ENCODE measurements at regions not wholly inside any gene's neighbourhood (a gene's known extent, or its start where the extent isn't known, plus 50 kb on each side); places are given as distances from the start of the nearest gene placed in this dataset.
A peak's percentile ranks its signal among the peaks of the same experiment; 100 is the strongest.
"Not testable (repeated sequence)": the region's sequence is repeated elsewhere in the genome, so short reads cannot be mapped to it uniquely, and the experiment has no call there.

DNA sequence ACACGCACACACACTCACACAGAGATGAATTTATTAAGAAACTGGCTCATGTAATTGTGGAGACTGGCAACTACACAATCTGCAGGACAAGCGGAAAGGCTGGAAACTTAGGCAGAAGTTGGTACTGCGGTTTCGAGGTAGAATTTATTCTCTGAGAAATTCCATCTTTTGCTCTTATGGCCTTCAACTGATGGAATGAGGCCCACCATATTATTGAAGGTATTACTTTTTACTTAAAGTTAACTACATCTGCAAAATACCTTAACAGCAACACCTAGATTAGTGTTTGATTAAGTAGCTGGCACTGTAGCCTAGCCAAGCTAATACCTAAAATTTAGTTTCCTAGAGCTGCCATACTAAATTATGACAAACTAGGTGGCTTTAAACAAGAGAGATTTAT, 384.0 kb upstream of the UBE2E3 start:
- no peak for DNase-seq (ENCODE audit: low read depth in 2 of 2)
- no peak overlapping the region for H3K4me3 ChIP-seq (replicated peaks in 1 of 2; ENCODE audit: low read depth in 2 of 2, low read length in 2 of 2)
- TF ChIP-seq, protein P1, sequence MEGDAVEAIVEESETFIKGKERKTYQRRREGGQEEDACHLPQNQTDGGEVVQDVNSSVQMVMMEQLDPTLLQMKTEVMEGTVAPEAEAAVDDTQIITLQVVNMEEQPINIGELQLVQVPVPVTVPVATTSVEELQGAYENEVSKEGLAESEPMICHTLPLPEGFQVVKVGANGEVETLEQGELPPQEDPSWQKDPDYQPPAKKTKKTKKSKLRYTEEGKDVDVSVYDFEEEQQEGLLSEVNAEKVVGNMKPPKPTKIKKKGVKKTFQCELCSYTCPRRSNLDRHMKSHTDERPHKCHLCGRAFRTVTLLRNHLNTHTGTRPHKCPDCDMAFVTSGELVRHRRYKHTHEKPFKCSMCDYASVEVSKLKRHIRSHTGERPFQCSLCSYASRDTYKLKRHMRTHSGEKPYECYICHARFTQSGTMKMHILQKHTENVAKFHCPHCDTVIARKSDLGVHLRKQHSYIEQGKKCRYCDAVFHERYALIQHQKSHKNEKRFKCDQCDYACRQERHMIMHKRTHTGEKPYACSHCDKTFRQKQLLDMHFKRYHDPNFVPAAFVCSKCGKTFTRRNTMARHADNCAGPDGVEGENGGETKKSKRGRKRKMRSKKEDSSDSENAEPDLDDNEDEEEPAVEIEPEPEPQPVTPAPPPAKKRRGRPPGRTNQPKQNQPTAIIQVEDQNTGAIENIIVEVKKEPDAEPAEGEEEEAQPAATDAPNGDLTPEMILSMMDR (IDR thresholded peaks at IDR 0.05; ENCODE audit: low read depth, low read length): no peak

DNA sequence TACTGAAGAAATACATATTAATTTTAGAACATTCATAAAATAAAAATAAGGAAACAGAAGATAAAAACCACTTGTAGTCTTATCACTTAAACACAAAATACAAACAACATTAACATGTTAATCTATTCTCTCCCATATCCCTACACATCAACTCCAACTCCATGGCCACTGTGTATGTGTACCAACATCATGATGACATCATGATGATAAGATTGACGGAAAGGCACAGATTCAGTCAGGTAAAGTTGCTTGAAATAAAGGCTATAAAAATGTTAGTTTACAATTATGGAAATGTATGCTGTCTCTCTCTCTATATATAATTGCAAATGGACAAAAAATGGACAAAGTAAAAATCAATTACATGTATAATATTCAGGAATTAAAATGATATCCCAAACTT, 388.5 kb upstream of the UBE2E3 start:
- TF ChIP-seq, protein P1 (IDR thresholded peaks at IDR 0.05; ENCODE audit: low read depth, low read length): no peak
- DNase-seq (ENCODE audit: low read depth in 2 of 2): no peak
- no peak overlapping the region for H3K4me3 ChIP-seq (replicated peaks in 1 of 2; ENCODE audit: low read depth in 2 of 2, low read length in 2 of 2)

DNA sequence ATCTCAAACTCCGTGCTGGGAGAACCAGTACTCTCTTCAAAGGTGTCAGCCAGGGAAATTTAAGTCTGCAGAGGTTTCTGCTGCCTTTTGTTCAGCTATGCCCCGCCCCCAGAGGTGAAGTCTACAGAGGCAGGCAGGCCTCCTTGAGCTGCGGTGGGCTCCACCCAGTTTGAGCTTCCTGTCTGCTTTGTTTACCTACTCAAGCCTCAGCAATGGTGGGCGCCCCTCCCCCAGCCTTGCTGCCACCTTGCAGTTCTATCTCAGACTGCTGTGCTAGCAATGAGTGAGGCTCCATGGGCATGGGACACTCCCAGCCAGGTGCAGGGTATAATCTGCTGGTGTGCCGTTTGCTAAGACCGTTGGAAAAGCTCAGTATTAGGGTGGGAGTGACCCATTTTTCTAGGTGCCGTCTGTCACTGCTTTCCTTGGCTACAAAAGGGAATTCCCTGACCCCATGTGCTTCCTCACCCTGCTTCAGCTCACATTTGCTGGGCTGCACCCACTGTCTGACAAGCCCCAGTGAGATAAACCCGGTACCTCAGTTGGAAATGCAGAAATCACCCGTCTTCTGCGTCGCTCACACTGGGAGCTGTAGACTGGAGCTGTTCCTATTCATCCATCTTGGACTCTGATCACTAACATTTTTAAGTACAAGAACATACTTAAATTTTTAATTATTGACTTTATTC, 389.2 kb upstream of the UBE2E3 start:
- H3K4me3 ChIP-seq (replicated peaks in 1 of 2; ENCODE audit: low read depth in 2 of 2, low read length in 2 of 2); DNase-seq (ENCODE audit: low read depth in 2 of 2): not testable (repeated sequence)

DNA sequence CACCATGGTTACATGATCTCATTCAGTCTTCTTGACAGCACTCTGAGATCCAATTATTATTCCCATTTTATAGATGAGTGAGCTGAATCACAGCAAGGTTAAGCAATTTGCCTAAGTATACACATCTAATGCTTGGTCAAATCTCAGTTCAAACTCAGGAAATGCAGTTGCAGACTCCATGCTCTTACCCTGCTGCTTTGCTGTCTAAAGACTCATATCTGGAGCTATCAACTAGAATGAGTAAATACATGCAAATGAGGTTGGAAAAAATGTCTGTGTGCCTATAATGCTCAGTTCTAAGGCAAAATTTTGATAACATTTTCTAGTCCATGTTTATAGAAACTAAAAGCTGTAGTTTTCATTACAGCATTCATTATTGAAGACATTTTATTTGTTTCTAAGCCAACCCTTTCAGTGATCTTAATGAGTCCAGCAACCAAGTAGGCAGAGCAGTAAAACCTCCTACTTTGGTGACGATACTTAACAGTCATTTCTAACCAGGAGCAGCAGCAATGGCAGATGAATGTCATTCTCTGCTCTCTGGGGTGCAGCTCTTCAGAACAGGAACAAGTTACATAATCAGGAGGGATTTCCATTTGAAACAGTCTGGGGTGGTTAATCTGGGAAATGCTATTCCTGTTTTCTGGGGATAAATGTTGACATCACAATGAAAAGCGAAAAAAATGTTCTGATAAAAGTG, 396.8 kb upstream of the UBE2E3 start:
- no peak overlapping the region for H3K4me3 ChIP-seq (replicated peaks in 1 of 2; ENCODE audit: low read depth in 2 of 2, low read length in 2 of 2)
- DNase-seq (ENCODE audit: low read depth in 2 of 2): no peak
- TF ChIP-seq, protein P1 (IDR thresholded peaks at IDR 0.05; ENCODE audit: low read depth, low read length): no peak

DNA sequence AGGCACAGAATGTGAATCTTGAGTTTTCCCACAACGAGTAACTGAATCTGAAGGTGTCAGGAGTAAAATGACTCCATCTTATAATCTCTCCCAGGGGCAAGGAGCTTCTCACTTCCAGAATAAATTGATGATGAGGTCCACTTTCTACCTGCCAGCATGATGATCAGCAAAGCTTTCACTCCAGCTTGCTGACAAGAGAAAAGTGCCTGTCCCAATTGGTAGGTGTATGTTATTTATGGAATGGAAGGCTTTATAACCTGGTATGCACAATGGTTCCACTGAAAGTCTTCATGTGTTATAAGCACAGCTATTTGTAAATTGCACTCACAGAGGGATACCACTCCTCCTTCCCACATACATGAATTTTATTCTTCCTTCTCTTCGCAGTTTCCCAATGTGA, 401.0 kb upstream of the UBE2E3 start:
- TF ChIP-seq, protein P1 (IDR thresholded peaks at IDR 0.05; ENCODE audit: low read depth, low read length): no peak
- no peak for DNase-seq (ENCODE audit: low read depth in 2 of 2)

DNA sequence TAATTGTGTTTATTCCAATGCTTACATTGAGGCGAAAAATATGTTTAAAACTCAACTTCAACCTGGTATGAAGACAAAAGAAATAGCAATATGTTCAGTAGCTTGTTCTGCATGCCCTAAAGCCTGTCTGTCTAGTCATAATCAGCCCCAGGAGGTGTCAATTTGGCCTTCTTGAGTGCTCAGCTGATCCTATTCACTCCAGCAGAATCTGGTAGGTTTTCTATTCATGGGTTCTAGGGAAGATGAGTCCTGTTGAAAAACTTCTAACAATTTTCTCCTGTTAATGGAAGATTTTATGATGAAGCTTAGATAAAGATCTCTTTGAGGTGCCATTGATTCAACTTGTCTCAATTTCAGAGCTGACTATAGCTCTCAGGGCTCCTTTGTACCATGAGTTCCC, 402.0 kb upstream of the UBE2E3 start:
- DNase-seq (ENCODE audit: low read depth in 2 of 2): no peak
- TF ChIP-seq, protein P1 (IDR thresholded peaks at IDR 0.05; ENCODE audit: low read depth, low read length): no peak

More for the DNA sequence above, 401.0 kb upstream of the UBE2E3 start:
- no peak overlapping the region for H3K4me3 ChIP-seq (replicated peaks in 1 of 2; ENCODE audit: low read depth in 2 of 2, low read length in 2 of 2)

DNA sequence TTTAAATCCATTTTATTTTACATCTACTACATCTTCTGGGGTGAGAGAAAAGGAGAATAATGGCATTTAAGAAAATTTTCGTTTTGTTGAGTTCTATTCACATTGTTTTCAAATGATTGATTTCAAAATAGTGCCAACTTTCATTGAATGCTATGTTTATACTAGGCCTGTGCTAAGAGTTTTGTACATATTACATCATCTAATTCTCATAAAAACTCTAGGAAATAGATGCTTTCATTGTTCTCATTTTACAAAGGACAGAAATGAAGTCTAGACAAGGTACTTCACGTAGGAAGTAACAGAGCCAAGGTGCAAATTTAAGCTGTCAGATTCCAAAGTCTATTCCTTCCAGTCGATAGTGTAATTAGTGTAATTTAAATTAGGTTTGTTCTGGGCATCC, 402.8 kb upstream of the UBE2E3 start:
- TF ChIP-seq, protein P1 (IDR thresholded peaks at IDR 0.05; ENCODE audit: low read depth, low read length): no peak
- no peak overlapping the region for H3K4me3 ChIP-seq (replicated peaks in 1 of 2; ENCODE audit: low read depth in 2 of 2, low read length in 2 of 2)
- DNase-seq (ENCODE audit: low read depth in 2 of 2): peak in 1 of 2 donors; percentile 28

More for the DNA sequence above, 402.0 kb upstream of the UBE2E3 start:
- H3K4me3 ChIP-seq (replicated peaks in 1 of 2; ENCODE audit: low read depth in 2 of 2, low read length in 2 of 2): no peak overlapping the region

Measured in cardiac fibroblast (primary cell).